Stimulated activated CD4-positive, alpha-beta T cell treated with anti-CD3 and anti-CD28 coated beads, Interleukin-15, amount 100 ng/mL, for 1 hour (primary cell): ENCODE measurements at regions not wholly inside any gene's neighbourhood (a gene's known extent, or its start where the extent isn't known, plus 50 kb on each side); places are given as distances from the start of the nearest gene placed in this dataset.
"Not testable (repeated sequence)": the region's sequence is repeated elsewhere in the genome, so short reads cannot be mapped to it uniquely, and the experiment has no call there.

Experiments used
- DNase-seq, 2 donors: peaks; one replicate each; pipeline ENCODE4 v3.0.0-alpha.2; 2020; ENCODE audit warnings: low read depth in 1 of 2, low spot score in 1 of 2

DNA sequence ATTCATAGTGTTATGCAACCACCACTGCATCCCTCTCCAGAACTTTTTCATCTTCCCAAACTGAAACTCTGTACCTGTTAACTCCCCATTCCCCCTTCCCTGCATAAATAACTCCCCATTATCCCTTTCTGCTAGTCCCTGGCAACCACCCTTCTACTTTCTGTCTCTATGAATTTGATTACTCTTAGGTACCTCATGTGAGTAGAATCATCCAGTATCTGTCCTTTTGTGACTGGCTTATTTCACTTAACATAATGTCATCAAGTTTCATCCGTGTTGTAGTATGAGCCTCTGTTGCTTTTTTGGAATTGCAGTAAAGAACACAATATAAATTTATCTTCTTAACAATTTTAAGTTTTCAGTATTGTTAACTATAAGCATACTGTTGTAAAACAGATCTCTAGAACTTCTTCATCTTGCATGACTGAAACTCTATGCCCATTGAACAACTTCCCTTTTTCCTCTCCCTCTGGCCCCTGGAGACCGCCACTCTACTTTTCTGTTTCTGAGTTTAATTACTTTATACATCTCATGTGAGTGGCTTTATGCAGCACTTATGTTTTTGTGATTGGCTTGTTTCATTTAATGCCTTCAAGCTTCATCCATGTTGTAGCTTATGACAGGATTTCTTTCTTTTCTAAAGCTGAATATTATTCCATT, 87.3 kb upstream of the ABCC4 start:
- no peak for DNase-seq

DNA sequence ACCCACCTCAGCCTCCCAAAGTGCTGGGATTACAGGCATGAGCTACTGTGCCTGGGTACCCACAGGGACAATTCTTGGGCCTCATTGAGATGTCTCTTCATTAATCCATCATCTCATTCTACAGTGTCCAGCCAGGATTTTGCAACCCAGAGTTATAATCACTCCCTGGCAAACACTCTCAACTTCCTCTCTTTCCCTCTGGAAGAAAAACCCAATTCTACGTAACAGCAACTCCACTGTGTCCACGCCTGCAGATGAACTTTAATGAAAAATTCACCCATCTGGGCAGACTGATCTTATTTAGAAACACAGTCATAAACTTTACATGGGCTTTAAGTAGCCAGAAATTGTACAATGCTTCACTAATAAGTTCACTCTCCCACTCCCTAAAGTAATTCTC, 90.1 kb upstream of the ABCC4 start:
- DNase-seq, result no peak

DNA sequence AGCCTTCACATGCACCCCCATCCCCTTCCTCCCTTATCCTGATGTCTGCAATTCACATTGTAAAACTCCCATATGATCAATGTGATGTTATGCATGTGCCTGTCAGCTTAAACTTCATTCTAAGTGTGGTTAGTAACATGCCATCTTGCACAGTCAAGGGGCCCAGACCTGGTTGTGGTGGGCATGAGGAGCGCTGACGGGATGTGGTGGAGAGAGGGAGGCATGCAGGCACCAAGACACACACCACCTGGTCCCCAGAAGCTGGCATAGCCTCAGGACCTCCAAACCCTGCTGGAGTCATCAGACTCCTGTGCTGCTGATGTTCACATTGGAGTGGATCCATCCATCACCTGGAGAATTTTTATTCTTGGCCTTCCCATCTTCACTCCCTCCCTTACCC, 90.5 kb upstream of the ABCC4 start:
- no peak for DNase-seq

DNA sequence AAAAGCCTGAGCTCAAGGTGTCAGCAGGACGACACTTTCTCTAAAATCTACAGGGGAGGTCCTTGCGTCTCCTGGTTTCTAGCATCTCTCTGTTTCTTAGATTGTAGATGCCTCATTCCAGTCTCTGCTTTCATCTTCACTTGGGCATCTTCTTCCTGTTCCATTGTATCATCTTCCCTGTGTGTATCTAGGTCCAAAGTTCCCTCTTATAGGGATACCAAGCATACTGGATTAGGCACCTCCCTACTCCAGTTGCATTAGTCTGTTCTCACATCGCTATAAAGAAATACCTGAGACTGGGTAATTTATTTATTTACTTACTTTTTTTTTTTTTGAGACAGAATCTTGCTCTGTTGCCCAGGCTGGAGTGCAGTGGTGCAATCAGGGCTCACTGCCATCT, 91.3 kb upstream of the ABCC4 start:
- DNase-seq, result no peak

DNA sequence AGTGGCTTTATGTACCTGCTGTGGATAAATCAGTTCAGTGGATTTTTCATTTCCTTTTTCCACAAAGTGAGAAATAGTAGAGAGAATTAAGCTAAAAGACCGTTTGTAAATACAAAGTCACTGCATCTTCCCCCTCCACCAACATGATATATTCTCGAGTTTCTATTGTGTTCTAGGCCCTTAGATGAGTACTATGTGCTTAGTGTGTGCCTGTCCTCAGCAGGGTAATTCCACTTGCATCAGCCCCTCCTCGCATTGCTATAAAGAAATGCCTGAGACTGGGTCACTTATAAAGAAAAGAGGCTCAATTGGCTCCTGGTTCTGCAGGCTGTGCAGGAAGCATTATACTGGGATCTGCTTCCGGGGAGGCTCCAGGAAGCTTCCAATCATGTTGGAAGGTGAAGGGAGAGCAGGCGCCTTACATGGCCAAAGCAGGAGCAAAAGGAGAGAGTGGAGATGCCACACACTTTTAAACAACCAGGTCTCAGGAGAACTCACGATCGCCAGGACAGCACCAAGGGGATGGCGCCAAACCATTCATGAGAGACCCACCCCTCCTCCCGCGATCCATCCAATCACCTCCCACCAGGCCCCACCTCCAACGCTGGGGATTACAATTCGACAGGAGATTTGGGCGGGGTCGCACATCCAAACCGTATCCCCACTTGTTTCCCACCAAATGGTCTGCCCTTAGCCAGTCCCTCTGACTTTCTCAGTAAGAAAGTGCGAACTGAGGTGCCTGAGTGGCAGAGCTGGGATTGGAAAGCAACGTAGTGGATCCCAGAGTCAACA, 102.3 kb upstream of the ABCC4 start:
- no peak for DNase-seq

DNA sequence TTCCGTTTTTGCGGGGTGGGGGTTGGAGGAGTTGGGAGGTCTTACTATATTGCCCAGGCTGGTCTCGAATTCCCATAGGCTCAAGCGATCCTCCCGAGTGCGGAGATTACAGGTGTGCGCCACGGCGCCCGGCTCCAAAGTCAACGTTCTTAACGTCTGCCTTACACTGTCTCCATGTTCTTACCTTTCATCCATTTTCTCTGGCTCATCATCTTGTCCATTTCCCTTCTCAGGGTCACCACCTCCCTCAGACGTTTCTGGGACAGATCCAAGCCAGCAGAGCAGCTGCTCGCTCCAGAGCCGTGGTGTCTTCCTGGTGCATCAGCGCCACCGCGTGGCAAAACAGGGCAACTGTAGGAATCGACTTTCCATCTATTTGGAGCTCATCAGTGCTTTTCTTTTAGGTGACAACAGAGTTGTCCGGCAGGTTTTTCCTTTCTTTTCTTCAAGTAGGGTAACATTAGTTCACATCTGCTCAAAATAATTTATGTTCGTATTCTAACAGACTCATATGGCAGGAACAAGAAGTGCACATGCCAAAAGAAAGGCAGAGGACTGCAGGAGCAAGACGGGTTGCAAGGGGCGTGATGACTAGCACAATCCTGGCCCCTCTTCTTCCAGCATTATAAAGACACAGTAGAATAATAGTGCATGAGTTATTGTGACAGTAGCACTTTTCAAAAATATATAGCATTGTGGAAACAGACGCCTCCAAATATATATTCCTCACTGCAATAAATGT, 103.1 kb upstream of the ABCC4 start:
- peak; percentile 50 to 67 for DNase-seq

DNA sequence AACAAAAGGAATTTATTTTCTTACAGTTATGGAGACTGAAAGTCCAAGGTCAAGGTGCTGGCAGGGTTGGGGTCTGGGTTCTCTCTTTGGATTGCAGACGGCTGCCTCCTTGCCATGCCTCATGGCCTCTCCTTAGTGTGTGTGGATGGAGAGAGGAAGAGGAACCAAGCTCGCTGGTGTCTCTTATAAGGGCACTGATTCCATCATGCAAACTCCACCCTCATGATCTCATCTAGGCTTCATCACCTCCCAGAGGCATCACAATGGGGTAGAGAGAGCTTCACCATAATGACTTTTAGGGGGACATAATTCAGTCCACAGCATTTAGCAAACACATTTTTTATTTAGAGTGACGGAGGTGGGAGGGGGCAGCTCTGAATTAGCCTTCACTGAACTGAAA, 104.9 kb upstream of the ABCC4 start:
- DNase-seq, result no peak

DNA sequence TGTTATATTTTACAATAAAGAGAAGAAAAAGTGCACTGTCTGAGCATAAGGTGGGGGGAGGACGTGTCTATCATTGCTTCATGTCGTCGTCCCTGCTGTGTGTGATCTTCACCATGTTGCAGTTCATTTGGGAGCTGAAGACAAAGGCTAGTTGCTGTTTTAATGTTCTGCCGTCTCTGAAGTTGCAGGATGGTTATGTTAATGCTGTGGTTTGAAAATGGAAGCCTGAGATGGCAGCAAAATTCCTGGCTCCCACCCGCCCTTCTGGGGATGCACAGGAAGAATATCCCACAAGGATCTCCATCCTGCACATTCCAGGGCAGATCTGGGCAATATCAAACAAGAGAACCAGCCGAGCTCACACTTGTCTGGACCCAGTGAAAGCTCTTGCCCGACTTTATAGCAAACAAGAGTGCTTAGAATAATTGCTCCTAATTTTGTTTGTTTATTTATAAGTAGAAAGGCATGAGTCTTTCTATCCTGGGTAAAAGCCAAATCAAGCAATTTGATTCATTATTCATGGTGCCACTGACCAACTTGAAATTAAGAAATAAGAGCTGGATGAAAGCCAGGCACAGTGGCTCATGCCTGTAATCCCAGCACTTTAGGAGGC, 110.3 kb upstream of the ABCC4 start:
- DNase-seq, result no peak

DNA sequence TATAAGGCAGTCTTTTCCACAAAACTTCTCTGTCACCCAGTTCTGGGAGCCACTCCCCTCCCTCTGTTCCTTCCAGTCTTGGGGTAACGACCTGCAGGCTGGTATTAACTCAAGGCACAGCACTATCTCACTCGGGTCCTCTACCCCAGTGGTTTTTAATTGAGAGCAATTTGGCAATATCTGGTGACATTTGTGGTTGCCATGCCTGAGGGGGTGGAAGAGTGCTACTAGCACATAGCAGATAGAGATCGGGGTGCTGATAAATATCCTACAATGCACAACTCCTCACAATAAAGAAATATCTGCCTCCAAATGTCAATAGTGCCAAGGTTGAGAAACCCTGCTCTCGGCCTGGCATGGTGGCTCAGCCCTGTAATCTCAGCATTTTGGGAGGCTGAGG, 117.7 kb upstream of the ABCC4 start:
- no peak for DNase-seq

DNA sequence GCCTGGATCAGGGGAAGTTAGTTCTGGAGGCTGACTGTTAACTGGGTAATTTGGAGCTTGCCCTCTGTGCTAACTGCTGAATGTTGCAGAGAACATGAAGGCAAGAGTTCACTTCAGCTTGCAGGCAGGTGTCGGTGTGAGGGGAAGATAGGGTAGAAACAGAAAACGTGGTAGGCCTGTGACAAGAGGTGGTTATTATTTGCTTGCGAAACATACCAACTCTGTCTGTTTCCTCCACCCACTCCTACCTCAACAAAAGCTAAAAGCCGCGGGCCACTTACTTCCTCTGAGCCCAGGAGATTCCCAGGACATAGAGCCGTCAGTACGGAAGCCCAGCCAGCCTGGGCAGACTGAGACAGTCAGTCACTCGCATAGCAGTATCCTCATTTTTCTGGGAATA, 119.2 kb upstream of the ABCC4 start:
- no peak for DNase-seq

DNA sequence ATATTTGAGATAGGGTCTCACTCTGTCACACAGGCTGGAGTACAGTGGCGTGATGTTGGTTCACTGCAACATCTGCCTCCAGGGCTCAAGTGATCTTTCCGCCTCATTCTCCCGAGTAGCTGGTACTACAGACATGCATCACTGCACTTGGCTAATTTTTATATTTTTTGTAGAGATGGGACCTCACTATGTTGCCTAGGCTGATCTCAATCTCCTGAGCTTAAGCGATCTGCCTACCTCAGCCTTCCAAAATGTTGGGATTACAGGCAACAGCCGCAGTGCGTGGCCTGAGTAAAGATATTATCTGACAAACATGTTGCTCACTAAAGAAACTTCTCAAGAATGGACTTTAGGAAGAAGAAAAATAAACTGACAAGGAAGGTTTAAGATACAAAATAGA, 125.4 kb upstream of the ABCC4 start:
- DNase-seq, result no peak

DNA sequence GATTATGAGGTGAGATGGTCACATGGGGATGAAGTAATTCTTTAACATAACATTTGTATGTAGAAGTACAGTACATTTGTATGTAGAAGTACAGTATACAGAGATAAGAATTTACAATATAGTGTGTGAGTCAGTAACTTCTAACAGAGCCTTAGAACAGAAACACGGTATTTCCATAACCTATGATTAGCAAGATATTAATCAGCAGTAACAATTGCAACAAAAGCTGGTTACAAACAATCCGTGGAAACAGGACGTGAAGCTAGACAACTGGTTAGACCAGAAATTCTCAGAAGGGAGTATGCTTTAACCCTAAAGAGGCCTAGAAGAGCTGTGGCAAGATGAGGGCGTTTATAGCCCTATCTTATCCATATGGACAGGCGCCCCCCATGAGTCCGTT, 122.0 kb upstream of the CLDN10 start:
- not testable (repeated sequence) for DNase-seq

DNA sequence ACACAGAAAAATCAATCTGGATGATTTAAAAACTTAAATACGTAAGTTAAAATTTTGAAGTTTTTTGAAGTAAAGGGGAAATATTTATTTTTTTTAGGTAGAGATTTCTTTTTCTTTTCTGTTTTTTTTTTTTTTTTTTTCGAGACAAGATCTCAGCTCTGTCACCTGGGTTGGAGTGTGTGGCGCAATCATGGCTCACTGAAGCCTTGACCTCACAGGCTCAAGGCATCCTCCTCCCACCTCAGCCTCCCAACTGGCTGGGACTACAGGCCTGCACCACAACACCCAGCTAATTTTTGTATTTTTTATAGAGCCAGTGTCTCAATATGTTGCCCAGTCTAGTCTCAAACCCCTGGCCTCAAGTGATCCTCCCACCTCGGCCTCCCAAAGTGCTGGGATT, 120.4 kb upstream of the CLDN10 start:
- no peak for DNase-seq

DNA sequence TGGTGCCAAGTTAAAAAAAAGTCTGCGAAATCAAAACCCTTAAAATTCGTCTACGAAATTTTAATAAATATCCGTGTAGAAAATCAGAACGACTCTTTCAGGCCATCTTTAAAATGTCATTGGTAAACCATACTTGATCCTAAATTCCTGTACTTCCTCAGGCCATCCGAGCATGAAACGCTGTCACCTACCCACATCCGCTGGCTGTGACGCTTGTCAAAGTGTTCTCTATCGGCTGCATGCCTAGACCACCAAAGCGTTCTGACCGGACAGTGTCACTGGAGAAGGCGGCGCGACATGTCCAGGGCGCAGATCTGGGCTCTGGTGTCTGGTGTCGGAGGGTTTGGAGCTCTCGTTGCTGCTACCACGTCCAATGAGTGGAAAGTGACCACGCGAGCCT, 119.0 kb upstream of the CLDN10 start:
- no peak for DNase-seq

DNA sequence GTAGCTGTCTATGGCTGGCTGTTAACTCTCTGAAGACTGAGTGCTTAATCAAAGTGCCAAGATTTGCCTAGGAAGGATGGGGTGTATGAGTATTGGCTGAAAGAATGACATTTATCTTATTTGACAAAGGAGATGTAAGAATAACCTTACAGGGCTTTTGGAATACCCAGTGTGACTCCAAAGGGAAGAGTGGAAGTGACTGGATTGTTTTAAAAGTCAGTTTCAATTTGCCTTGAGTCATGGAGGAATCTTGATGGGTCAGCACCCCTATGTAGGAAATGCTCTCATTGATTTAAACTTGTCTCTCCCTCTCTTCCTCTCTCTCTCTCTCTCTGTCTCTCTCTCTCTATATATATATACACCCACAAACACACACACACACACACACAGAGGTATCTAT, 118.4 kb upstream of the CLDN10 start:
- DNase-seq, result no peak

DNA sequence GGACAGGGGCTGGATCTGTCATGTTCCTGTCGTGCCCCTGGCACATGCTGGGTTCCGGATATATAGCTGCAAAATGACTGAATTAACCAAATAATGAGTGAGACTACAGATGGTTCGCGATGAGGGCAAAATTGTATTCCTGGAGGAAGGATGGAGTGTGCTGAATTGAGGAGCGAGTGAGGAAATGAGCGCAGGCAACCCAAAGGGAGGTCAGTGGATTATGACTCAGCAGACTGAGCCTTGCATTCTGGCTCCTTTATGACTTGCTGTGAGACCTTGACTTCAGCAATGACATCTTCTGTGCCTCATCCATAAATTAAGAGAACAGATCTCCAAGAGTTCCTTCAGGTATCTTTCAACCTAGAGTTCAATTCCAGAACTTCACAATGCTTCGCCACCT, 115.0 kb upstream of the CLDN10 start:
- no peak for DNase-seq

DNA sequence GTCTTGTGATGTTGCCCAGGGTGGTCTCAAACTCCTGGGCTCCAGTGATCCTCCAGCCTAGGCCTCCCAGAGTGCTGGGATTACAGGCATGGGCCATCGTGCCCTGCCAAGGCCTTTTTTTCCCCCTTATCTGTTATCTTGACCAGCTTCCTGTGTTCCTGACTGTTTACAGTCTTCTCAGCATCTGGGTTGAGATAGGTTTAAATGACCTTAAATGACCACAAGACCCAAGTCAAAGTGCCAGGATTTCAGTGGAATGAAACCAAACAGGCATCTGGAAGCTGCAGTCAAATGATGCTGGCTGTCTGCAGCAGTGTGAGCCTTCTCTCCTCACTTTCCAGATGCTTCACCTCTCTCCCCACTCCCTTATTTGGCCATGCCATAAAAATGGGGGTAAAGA, 114.2 kb upstream of the CLDN10 start:
- DNase-seq, result no peak

DNA sequence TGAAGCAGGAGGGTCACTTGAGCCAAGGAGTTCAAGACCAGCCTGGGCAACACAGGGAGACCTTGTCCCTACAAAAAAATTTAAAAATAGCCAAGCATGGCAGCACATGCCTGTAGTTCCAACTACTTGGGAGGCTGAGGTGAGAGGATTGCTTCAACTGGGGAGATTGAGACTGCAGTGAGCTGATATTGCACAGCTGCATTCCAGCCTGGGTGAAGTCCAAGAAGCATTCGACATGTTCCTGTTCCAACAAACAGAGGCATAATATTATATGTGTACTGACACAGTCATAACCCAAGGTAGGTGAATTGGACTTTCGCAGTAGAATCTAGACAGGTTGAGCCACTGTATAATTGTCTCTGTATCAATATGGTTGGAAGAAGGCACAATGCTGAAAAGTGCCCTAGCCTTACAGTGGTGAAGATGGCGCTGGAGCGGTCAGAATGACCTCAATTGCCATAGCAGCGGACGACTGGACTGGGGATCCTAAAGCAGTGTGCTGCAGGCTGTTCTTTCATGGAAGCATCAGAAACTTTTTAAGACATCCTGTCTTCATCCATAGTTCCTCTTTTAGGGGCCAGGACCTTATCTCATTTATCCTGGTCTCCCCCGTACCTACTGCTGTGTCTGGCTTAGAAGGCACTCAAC, 112.0 kb upstream of the CLDN10 start:
- DNase-seq, result no peak

DNA sequence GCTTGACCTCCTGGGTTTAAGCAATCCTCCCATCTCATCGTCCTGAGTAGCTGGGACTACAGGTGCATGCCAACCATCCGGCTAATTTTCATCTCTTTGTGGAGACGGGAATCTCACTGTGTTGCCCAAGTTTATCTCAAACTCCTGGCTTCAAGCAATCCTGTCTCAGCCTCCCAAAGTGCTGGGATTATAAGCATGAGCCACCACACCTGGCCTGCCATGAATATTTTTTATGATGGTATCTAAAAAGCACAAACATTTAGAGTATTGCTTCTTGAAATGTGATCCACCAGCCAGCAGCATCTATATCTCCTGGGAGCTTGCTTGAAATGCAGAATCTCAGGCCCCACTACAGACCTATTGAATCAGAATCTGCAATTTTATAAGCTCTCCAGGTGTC, 111.2 kb upstream of the CLDN10 start:
- no peak for DNase-seq

DNA sequence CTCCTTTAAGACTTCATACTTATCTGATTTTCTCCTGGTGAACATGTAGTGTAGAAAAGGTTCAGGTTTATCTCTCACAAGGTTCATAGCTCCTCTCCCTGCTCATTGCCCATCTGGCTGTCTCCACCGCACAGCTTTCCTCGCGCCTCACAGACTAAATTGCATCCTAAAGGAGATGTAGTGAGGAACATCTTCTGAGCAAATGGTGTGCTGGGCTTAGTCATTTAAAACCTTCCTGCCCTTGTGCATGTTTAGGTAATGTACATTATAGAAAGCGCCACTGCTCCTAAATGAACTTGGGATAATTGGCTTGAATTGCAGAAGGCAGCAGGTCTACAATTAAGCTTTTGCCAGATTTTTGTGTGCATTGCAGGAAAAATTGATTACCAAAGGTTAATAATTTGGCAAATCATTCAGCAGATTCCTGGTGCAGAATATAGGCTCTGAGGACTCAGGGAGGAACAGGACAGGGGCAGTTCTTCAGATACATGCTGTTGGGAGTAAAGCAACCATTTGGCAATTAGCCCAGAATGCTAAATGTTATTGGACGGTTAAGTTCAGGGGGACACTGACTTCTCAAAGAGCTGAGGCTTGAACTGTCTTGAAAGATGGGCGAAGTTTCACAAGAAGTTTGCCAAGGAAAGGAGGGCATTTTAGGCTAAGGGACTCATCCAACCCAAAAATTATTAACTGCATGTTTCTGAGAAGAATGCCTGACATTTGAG, 108.4 kb upstream of the CLDN10 start:
- no peak for DNase-seq

DNA sequence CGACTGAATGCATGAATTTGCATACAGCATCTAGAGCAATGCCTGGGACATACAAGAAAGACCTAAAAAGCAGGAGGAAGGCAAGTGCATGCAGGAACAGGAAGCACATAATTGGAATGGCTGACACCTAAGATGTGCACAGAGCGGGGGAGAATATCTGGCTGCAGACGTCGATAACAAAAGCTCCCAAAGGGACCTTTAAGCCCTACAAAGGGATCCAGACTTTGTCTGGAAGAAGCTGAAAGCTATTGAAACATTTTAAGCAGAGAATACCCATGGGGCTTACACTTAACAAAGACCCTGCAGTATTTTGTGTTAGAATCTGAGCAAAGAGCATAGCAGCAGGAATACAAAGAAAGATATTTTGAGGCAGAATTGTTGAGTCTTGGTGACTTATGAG, 107.4 kb upstream of the CLDN10 start:
- no peak for DNase-seq
